Mammary epithelial cell (primary cell): ENCODE measurements at regions not wholly inside any gene's neighbourhood (a gene's known extent, or its start where the extent isn't known, plus 50 kb on each side); places are given as distances from the start of the nearest gene placed in this dataset.

Experiments
- EZH2 ChIP-seq: IDR thresholded peaks from 2 replicates; pipeline ENCODE4 v1.6.1; 2012; ENCODE audit warnings: low read length, inconsistent platforms, borderline replicate concordance
- TF ChIP-seq, protein P1 (sequence below), 2 donors: IDR thresholded peaks in 1 of 2; conservative IDR thresholded peaks in 1 of 2; 2 replicates each; pipeline ENCODE4 v1.5.1; 2011 to 2012; ENCODE audit warnings: inconsistent platforms in 2 of 2, low read length in 2 of 2, mild to moderate bottlenecking in 2 of 2, control low read depth in 1 of 2, low read depth in 1 of 2; ENCODE audit not compliant: insufficient read depth in 1 of 2; ENCODE audit errors: extremely low read depth in 1 of 2

DNA sequence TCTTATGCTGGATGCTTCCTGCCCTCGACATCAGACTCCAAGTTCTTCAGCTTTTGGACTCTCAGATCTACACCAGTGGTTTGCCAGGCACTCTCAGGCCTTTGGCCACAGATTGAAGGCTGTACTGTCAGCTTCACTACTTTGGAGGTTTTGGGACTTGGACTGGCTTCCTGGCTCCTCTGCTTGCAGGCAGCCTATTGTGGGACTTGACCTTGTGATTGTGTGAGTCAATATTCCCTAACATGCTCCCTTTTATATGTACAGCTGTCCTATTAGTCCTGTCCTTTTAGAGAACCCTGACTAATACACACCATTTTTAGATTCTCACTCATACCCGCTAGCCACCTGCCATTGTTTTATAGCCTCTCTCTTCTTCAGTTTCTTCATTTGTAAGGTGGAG, 382.1 kb upstream of the TSHZ2 start:
- TF ChIP-seq, protein P1, sequence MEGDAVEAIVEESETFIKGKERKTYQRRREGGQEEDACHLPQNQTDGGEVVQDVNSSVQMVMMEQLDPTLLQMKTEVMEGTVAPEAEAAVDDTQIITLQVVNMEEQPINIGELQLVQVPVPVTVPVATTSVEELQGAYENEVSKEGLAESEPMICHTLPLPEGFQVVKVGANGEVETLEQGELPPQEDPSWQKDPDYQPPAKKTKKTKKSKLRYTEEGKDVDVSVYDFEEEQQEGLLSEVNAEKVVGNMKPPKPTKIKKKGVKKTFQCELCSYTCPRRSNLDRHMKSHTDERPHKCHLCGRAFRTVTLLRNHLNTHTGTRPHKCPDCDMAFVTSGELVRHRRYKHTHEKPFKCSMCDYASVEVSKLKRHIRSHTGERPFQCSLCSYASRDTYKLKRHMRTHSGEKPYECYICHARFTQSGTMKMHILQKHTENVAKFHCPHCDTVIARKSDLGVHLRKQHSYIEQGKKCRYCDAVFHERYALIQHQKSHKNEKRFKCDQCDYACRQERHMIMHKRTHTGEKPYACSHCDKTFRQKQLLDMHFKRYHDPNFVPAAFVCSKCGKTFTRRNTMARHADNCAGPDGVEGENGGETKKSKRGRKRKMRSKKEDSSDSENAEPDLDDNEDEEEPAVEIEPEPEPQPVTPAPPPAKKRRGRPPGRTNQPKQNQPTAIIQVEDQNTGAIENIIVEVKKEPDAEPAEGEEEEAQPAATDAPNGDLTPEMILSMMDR (conservative IDR thresholded peaks at IDR 0.05 in 1 of 2, IDR thresholded peaks at IDR 0.05 in 1 of 2; ENCODE audit: extremely low read depth in 1 of 2, insufficient read depth in 1 of 2, low read depth in 1 of 2, low read length in 2 of 2), result no peak
- TF ChIP-seq EZH2, result no peak
